Left lobe of liver (tissue), 2 donors: ENCODE measurements at regions not wholly inside any gene's neighbourhood (a gene's known extent, or its start where the extent isn't known, plus 50 kb on each side); places are given as distances from the start of the nearest gene placed in this dataset.
"Not testable (repeated sequence)": the region's sequence is repeated elsewhere in the genome, so short reads cannot be mapped to it uniquely, and the experiment has no call there.

ENCODE experiments used
- ATAC-seq: fragments of 200-7000 bp; cut with Tn5 transposase; one replicate; pipeline ENCODE4 v1.9.1; 2020; ENCODE audit warnings: mild to moderate bottlenecking, moderate library complexity
- DNase-seq: peaks from one replicate; pipeline ENCODE4 v3.0.0-alpha.2; 2020; ENCODE audit warnings: low spot score
- donor health status: DM: no; HTN: no; CAD: no; lungs with moderate emphysema.
- donor health status: DM: no; HTN: yes; CAD: no.

GRCh38 chr2:67075056-67075455 is 322.1 kb upstream of the ETAA1 start:
- ATAC-seq (no peak), DNase-seq (no peak)

- ATAC-seq (no peak), DNase-seq (no peak)
Observed at GRCh38 chr2:67075530-67076238, 321.4 kb upstream of the ETAA1 start.

- DNase-seq, result no peak
- no peak for ATAC-seq
Observed at GRCh38 chr2:67076239-67076624, 320.9 kb upstream of the ETAA1 start.

- DNase-seq (no peak), ATAC-seq (no peak)
Observed at GRCh38 chr2:67079729-67080128, 317.4 kb upstream of the ETAA1 start.

GRCh38 chr2:67082813-67083212 is 314.3 kb upstream of the ETAA1 start:
- ATAC-seq (no peak), DNase-seq (no peak)

- no peak for DNase-seq
- no peak for ATAC-seq
Observed at GRCh38 chr2:67083951-67084350, 313.2 kb upstream of the ETAA1 start.

- DNase-seq (no peak), ATAC-seq (no peak)
Observed at GRCh38 chr2:67085146-67085545, 312.0 kb upstream of the ETAA1 start.

- ATAC-seq, result no peak
- no peak for DNase-seq
Observed at GRCh38 chr2:67091681-67092080, 305.5 kb upstream of the ETAA1 start.

- no peak for ATAC-seq
- no peak for DNase-seq
Observed at GRCh38 chr2:67095121-67095520, 302.0 kb upstream of the ETAA1 start.

GRCh38 chr2:67096886-67097285 is 300.2 kb upstream of the ETAA1 start:
- ATAC-seq, result no peak
- DNase-seq, result no peak

GRCh38 chr2:67103157-67103556 is 294.0 kb upstream of the ETAA1 start:
- DNase-seq, result no peak
- no peak for ATAC-seq

- no peak for ATAC-seq
- DNase-seq, result no peak
Observed at GRCh38 chr2:67108231-67108630, 288.9 kb upstream of the ETAA1 start.

- no peak for DNase-seq
- no peak for ATAC-seq
Observed at GRCh38 chr2:67124531-67124930, 272.6 kb upstream of the ETAA1 start.

GRCh38 chr2:67130531-67131256 is 266.4 kb upstream of the ETAA1 start:
- no peak for DNase-seq

GRCh38 chr2:67131257-67131609 is 265.9 kb upstream of the ETAA1 start:
- ATAC-seq, result no peak
- no peak for DNase-seq

More at GRCh38 chr2:67130531-67131256, 266.4 kb upstream of the ETAA1 start:
- no peak for ATAC-seq

- not testable (repeated sequence) for ATAC-seq
Observed at GRCh38 chr2:67132441-67132940, 264.6 kb upstream of the ETAA1 start.

GRCh38 chr2:67135208-67135607 is 261.9 kb upstream of the ETAA1 start:
- DNase-seq (no peak), ATAC-seq (no peak)

More at GRCh38 chr2:67132441-67132940, 264.6 kb upstream of the ETAA1 start:
- not testable (repeated sequence) for DNase-seq

GRCh38 chr2:67137699-67138098 is 259.4 kb upstream of the ETAA1 start:
- ATAC-seq (no peak), DNase-seq (no peak)

- ATAC-seq, result no peak
- DNase-seq, result no peak
Observed at GRCh38 chr2:67142071-67142470, 255.1 kb upstream of the ETAA1 start.

- no peak for ATAC-seq
- no peak for DNase-seq
Observed at GRCh38 chr2:67142741-67143140, 254.4 kb upstream of the ETAA1 start.

- DNase-seq (no peak), ATAC-seq (no peak)
Observed at GRCh38 chr2:67145851-67146250, 251.3 kb upstream of the ETAA1 start.

GRCh38 chr2:67156796-67157195 is 240.3 kb upstream of the ETAA1 start:
- ATAC-seq, result no peak
- DNase-seq, result no peak
